Osteocyte (in vitro differentiated cells): ENCODE measurements at regions not wholly inside any gene's neighbourhood (a gene's known extent, or its start where the extent isn't known, plus 50 kb on each side); places are given as distances from the start of the nearest gene placed in this dataset.

ENCODE experiments used
- DNase-seq: peaks from one replicate; pipeline ENCODE4 v3.0.0; 2021; ENCODE audit warnings: mixed read lengths; ENCODE audit not compliant: unreplicated experiment; ENCODE audit errors: extremely low spot score
- H3K27ac Mint-ChIP-seq: one replicate; pipeline ENCODE4 v1.8.0; 2021; ENCODE audit warnings: mild to moderate bottlenecking, mixed read lengths; ENCODE audit not compliant: unreplicated experiment
- H3K27me3 Mint-ChIP-seq: one replicate; pipeline ENCODE4 v1.8.0; 2021; ENCODE audit warnings: mixed read lengths; ENCODE audit not compliant: unreplicated experiment
- H3K36me3 Mint-ChIP-seq: one replicate; pipeline ENCODE4 v1.8.0; 2021; ENCODE audit warnings: mixed read lengths; ENCODE audit not compliant: unreplicated experiment
- H3K4me1 Mint-ChIP-seq: one replicate; pipeline ENCODE4 v1.8.0; 2021; ENCODE audit warnings: mixed read lengths; ENCODE audit not compliant: unreplicated experiment
- H3K4me3 Mint-ChIP-seq: one replicate; pipeline ENCODE4 v1.8.0; 2021; ENCODE audit warnings: mild to moderate bottlenecking, moderate library complexity, mixed read lengths; ENCODE audit not compliant: unreplicated experiment
- H3K9me3 Mint-ChIP-seq: one replicate; pipeline ENCODE4 v1.8.0; 2021; ENCODE audit warnings: mixed read lengths; ENCODE audit not compliant: unreplicated experiment
- CTCF ChIP-seq: fragments of 200-600 bp; sonication (generic); IDR thresholded peaks from 2 replicates; pipeline ENCODE4 v1.5.0; 2021; ENCODE audit warnings: antibody characterized with exemption, mild to moderate bottlenecking, moderate library complexity

DNA sequence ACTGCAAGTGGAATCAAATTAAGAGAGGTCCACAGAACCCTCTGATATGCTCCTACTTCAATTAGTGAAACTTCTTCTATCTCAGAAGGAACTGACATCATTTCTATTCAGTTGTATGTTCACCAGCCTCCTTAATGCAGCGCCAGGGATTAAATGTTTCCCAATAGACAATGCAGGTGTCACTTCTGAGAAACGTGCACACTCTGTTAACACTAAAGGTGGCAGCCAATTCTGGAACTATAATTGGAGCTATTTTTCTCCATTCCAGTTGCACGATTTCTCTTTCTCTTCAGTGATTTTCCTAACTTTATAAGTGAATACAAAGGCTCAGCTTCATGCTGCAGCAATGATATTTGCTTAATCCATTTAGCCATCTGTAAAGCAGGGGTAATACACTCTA lies 821.9 kb downstream of the TDRD15 start:
- Mint-ChIP-seq H3K4me3 (no peak overlapping the region), H3K27ac (no peak overlapping the region), H3K36me3 (no peaks in the 10 kb centered on the region), H3K4me1 (no peaks in the 10 kb centered on the region), H3K27me3 (no peaks in the 10 kb centered on the region), H3K9me3 (peaks cover 13% of the 10 kb centered on the region)
- no peak for DNase-seq
- no peak for TF ChIP-seq CTCF

DNA sequence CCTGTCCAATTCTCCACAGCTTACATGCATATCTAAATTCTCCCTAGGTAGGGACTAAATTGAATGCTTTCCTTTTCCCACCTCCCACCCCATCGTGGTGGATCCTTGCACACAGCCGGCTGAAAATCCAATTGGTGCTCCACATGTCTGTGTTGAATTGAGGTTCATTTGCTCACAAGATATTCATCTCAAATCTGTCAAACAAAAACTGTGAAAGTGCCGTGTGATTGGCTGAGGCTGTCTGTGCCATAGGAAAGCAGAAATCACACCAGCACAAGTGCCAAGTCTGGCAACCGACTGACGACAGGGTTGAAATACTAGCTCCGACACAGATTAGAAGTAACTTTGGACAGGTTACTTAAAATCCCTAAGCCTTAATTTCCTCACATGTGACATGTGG lies 823.3 kb downstream of the TDRD15 start:
- Mint-ChIP-seq H3K4me1 (no peaks in the 10 kb centered on the region), H3K27ac (no peak overlapping the region), H3K4me3 (no peak overlapping the region), H3K27me3 (no peaks in the 10 kb centered on the region), H3K9me3 (peaks cover 21% of the 10 kb centered on the region), H3K36me3 (no peaks in the 10 kb centered on the region)
- TF ChIP-seq CTCF, result no peak
- no peak for DNase-seq

- no peak for TF ChIP-seq CTCF
- DNase-seq, result no peak
- Mint-ChIP-seq H3K36me3 (no peaks in the 10 kb centered on the region), H3K9me3 (peaks cover 5% of the 10 kb centered on the region), H3K27ac (no peak overlapping the region), H3K4me3 (no peak overlapping the region), H3K27me3 (no peaks in the 10 kb centered on the region), H3K4me1 (no peaks in the 10 kb centered on the region)
Observed at GRCh38 chr2:21966139-21966538, 842.4 kb downstream of the TDRD15 start.

- H3K9me3 Mint-ChIP-seq, result peaks cover 18% of the 10 kb centered on the region
- H3K27me3 Mint-ChIP-seq, result no peaks in the 10 kb centered on the region
- H3K4me1 Mint-ChIP-seq, result no peaks in the 10 kb centered on the region
- H3K4me3 Mint-ChIP-seq, result no peak overlapping the region
- no peak for TF ChIP-seq CTCF
- H3K27ac Mint-ChIP-seq, result no peak overlapping the region
- H3K36me3 Mint-ChIP-seq, result no peaks in the 10 kb centered on the region
- DNase-seq, result no peak
Observed at GRCh38 chr2:21970971-21971370, 847.2 kb downstream of the TDRD15 start.

GRCh38 chr2:21972586-21972985 lies 848.8 kb downstream of the TDRD15 start:
- Mint-ChIP-seq H3K27me3 (no peaks in the 10 kb centered on the region), H3K9me3 (peaks cover 19% of the 10 kb centered on the region), H3K36me3 (no peaks in the 10 kb centered on the region), H3K4me1 (no peaks in the 10 kb centered on the region), H3K27ac (no peak overlapping the region), H3K4me3 (no peak overlapping the region)
- TF ChIP-seq CTCF, result no peak
- no peak for DNase-seq
